PC-3 (cell line): ENCODE measurements at regions not wholly inside any gene's neighbourhood (a gene's known extent, or its start where the extent isn't known, plus 50 kb on each side); places are given as distances from the start of the nearest gene placed in this dataset.

Source experiments
- ATAC-seq: fragments of 200-7000 bp; cut with Tn5 transposase; 2 replicates; pipeline ENCODE4 v1.9.1; 2020; ENCODE audit warnings: mild to moderate bottlenecking, moderate library complexity
- BruUV-seq: library from RNA; stranded (reverse); fragments of 400-500 nt; replicated peaks from 2 replicates; lab custom pipeline; 2021; lab: Mats Ljungman, UMichigan
- CTCF ChIA-PET: fragments of 300-600 bp; sonication (Branson Sonifier 250); formaldehyde crosslinking; loops from one replicate; lab custom pipeline; 2022; ENCODE audit warnings: antibody characterized with exemption; lab: Charles Lee
- POLR2A ChIA-PET: fragments of 300-600 bp; sonication (Branson Sonifier 250); formaldehyde crosslinking; loops from one replicate; lab custom pipeline; 2022; ENCODE audit warnings: antibody characterized with exemption; ENCODE audit not compliant: unreplicated experiment; lab: Charles Lee
- DNase-seq: peaks from one replicate; pipeline ENCODE4 v3.0.0-alpha.2; 2015
- H2AFZ ChIP-seq: fragments of 300-600 bp; sonication (generic); 2 replicates; pipeline ENCODE4 v1.6.0; 2016; ENCODE audit warnings: antibody characterized with exemption, low read length
- H3F3A ChIP-seq: fragments of 300-600 bp; sonication (generic); one replicate; pipeline ENCODE4 v1.6.0; 2017; ENCODE audit warnings: antibody characterized with exemption, low read length, control low read depth, mild to moderate bottlenecking; ENCODE audit not compliant: unreplicated experiment
- H3K27ac ChIP-seq: fragments of 300-600 bp; sonication (generic); 2 replicates; pipeline ENCODE4 v1.5.1; 2016; ENCODE audit warnings: mild to moderate bottlenecking, low read length
- H3K27me3 ChIP-seq: fragments of 300-600 bp; sonication (generic); 2 replicates; pipeline ENCODE4 v1.6.1; 2016; ENCODE audit warnings: low read length, mixed read lengths
- H3K36me3 ChIP-seq: fragments of 300-600 bp; sonication (generic); 2 replicates; pipeline ENCODE4 v1.6.1; 2016; ENCODE audit warnings: low read depth, mixed run types, low read length, mixed read lengths
- H3K4me1 ChIP-seq: fragments of 300-600 bp; sonication (generic); 2 replicates; pipeline ENCODE4 v1.5.1; 2016; ENCODE audit warnings: low read length; ENCODE audit not compliant: insufficient read depth
- H3K4me2 ChIP-seq: fragments of 300-600 bp; sonication (generic); 2 replicates; pipeline ENCODE4 v1.6.0; 2016; ENCODE audit warnings: low read length
- H3K4me3 ChIP-seq: fragments of 300-600 bp; sonication (generic); 2 replicates; pipeline ENCODE4 v1.5.1; 2016; ENCODE audit warnings: mild to moderate bottlenecking, low read length, mixed read lengths
- H3K79me2 ChIP-seq: fragments of 300-600 bp; sonication (generic); 2 replicates; pipeline ENCODE4 v1.6.1; 2017; ENCODE audit warnings: low read length, mixed read lengths
- H3K9ac ChIP-seq: fragments of 300-600 bp; sonication (generic); 2 replicates; pipeline ENCODE4 v1.6.0; 2016; ENCODE audit warnings: mild to moderate bottlenecking, low read length
- H3K9me2 ChIP-seq: fragments of 300-600 bp; sonication (generic); replicated peaks from 2 replicates; pipeline ENCODE4 v1.6.1; 2016; ENCODE audit warnings: mixed run types, low read length, mixed read lengths
- H3K9me3 ChIP-seq: fragments of 300-600 bp; sonication (generic); 2 replicates; pipeline ENCODE4 v1.6.1; 2016; ENCODE audit warnings: low read length, mixed read lengths
- H4K20me1 ChIP-seq: fragments of 300-600 bp; sonication (generic); 2 replicates; pipeline ENCODE4 v1.6.1; 2016; ENCODE audit warnings: low read length, mixed read lengths
- CTCF ChIP-seq: fragments of 300-600 bp; sonication (generic); conservative IDR thresholded peaks from 2 replicates; pipeline ENCODE4 v1.5.1; 2017; ENCODE audit warnings: antibody characterized with exemption, low read depth, mild to moderate bottlenecking, low read length
- EZH2 ChIP-seq: fragments of 300-600 bp; sonication (generic); IDR thresholded peaks from one replicate; pipeline ENCODE4 v1.6.1; 2017; ENCODE audit warnings: antibody characterized with exemption, mild to moderate bottlenecking, low read length; ENCODE audit not compliant: unreplicated experiment
- EZH2phosphoT487 ChIP-seq: fragments of 300-600 bp; sonication (generic); IDR thresholded peaks from 2 replicates; pipeline ENCODE4 v1.6.1; 2018; ENCODE audit warnings: mild to moderate bottlenecking, antibody characterized with exemption, low read length, borderline replicate concordance
- intact Hi-C: fragments of 100-400 bp; cut with micrococcal nuclease; formaldehyde crosslinking; loops from 2 replicates; pipeline ENCODE4 v1.9.0; 2023

GRCh38 chr11:115676206-115676605 is 172.0 kb upstream of the CADM1 start:
- Histone ChIP-seq H3K9ac (no peak overlapping the region), H3K9me2 (no peaks in the 10 kb centered on the region), H3K4me2 (no peak overlapping the region), H3K79me2 (no peaks in the 10 kb centered on the region), H3K4me1 (no peaks in the 10 kb centered on the region), H3F3A (no peaks in the 10 kb centered on the region), H3K27ac (no peak overlapping the region), H3K4me3 (no peak overlapping the region), H4K20me1 (no peaks in the 10 kb centered on the region), H3K27me3 (no peaks in the 10 kb centered on the region), H3K9me3 (peaks cover 13% of the 10 kb centered on the region; the same call in 1 of the 2 replicates), H3K36me3 (no peaks in the 10 kb centered on the region), H2AFZ (no peak overlapping the region)
- intact Hi-C loops = no loop called here
- ChIA-PET POLR2A (no interaction called here), CTCF (no interaction called here)
- no peak for TF ChIP-seq EZH2
- no peak for TF ChIP-seq EZH2phosphoT487
- no peak for TF ChIP-seq CTCF
- BruUV-seq = no TSS peak
- no peak for ATAC-seq
- DNase-seq = no peak

- H3K79me2 ChIP-seq = no peaks in the 10 kb centered on the region
- no peak overlapping the region for H3K27ac ChIP-seq
- no peaks in the 10 kb centered on the region for H3K36me3 ChIP-seq
- no peaks in the 10 kb centered on the region for H3F3A ChIP-seq
- no peak overlapping the region for H3K4me3 ChIP-seq
- ChIA-PET POLR2A (no interaction called here), CTCF (no interaction called here)
- no peaks in the 10 kb centered on the region for H3K27me3 ChIP-seq
- intact Hi-C loops = no loop called here
- no TSS peak for BruUV-seq
- no peaks in the 10 kb centered on the region for H3K4me1 ChIP-seq
- H2AFZ ChIP-seq = no peak overlapping the region
- H4K20me1 ChIP-seq = no peaks in the 10 kb centered on the region
- 0 out of 2 replicates have a peak, but pooled peaks cover 10% of the 10 kb centered on the region for H3K9me3 ChIP-seq
- TF ChIP-seq EZH2 (no peak), EZH2phosphoT487 (no peak), CTCF (no peak)
- H3K9ac ChIP-seq = no peak overlapping the region
- H3K9me2 ChIP-seq = no peaks in the 10 kb centered on the region
- DNase-seq = no peak
- ATAC-seq = no peak
- no peak overlapping the region for H3K4me2 ChIP-seq
These were observed 170.8 kb upstream of the CADM1 start for GRCh38 chr11:115674937-115675544.

GRCh38 chr11:115674176-115674936 is 170.1 kb upstream of the CADM1 start:
- TF ChIP-seq CTCF = no peak
- no peak for TF ChIP-seq EZH2
- TF ChIP-seq EZH2phosphoT487 = no peak
- no peak overlapping the region for H3K9ac ChIP-seq
- no peak overlapping the region for H3K27ac ChIP-seq
- ChIA-PET CTCF (no interaction called here), POLR2A (no interaction called here)
- no peaks in the 10 kb centered on the region for H3K36me3 ChIP-seq
- intact Hi-C loops = no loop called here
- H3K9me3 ChIP-seq = 0 out of 2 replicates have a peak, but pooled peaks cover 12% of the 10 kb centered on the region
- H3K4me1 ChIP-seq = no peaks in the 10 kb centered on the region
- H3K79me2 ChIP-seq = no peaks in the 10 kb centered on the region
- no peak for ATAC-seq
- H2AFZ ChIP-seq = no peak overlapping the region
- H3K27me3 ChIP-seq = no peaks in the 10 kb centered on the region
- DNase-seq = no peak
- no peaks in the 10 kb centered on the region for H3F3A ChIP-seq
- no peaks in the 10 kb centered on the region for H3K9me2 ChIP-seq
- H4K20me1 ChIP-seq = no peaks in the 10 kb centered on the region
- H3K4me2 ChIP-seq = no peak overlapping the region
- H3K4me3 ChIP-seq = no peak overlapping the region
- BruUV-seq = no TSS peak
